ENCODE measurements at regions not wholly inside any gene's neighbourhood (a gene's known extent, or its start where the extent isn't known, plus 50 kb on each side); places are given as distances from the start of the nearest gene placed in this dataset.

- DNase-seq (no peak), ATAC-seq (ENCODE audit: poor library complexity) (no peak)
- intact Hi-C loops (cut with DNase I): no loop called here
These were observed 779.5 kb upstream of the MDGA2 start for GRCh38 chr14:48454887-48455286.

GRCh38 chr14:48452437-48452995 is 777.1 kb upstream of the MDGA2 start:
- DNase-seq: no peak
- no peak for ATAC-seq (ENCODE audit: poor library complexity)
- intact Hi-C loops (cut with DNase I): no loop called here

GRCh38 chr14:48435221-48435620 is 759.8 kb upstream of the MDGA2 start:
- DNase-seq (no peak), ATAC-seq (ENCODE audit: poor library complexity) (no peak)
- intact Hi-C loops (cut with DNase I): no loop called here

GRCh38 chr14:48430805-48431204 is 755.4 kb upstream of the MDGA2 start:
- DNase-seq (no peak), ATAC-seq (ENCODE audit: poor library complexity) (no peak)
- intact Hi-C loops (cut with DNase I): no loop called here

GRCh38 chr14:48429512-48429911 is 754.1 kb upstream of the MDGA2 start:
- no peak for ATAC-seq (ENCODE audit: poor library complexity)

GRCh38 chr14:48417715-48418500 is 742.5 kb upstream of the MDGA2 start:
- intact Hi-C loops (cut with DNase I): no loop called here
- DNase-seq (no peak), ATAC-seq (ENCODE audit: poor library complexity) (no peak)

More at GRCh38 chr14:48429512-48429911, 754.1 kb upstream of the MDGA2 start:
- DNase-seq: no peak
- intact Hi-C loops (cut with DNase I): no loop called here

- ATAC-seq (ENCODE audit: poor library complexity) (no peak), DNase-seq (no peak)
- intact Hi-C loops (cut with DNase I): no loop called here
These were observed 725.9 kb upstream of the MDGA2 start for GRCh38 chr14:48401321-48401720.

GRCh38 chr14:48398675-48399282 is 723.4 kb upstream of the MDGA2 start:
- no peak for DNase-seq
- intact Hi-C loops (cut with DNase I): no loop called here
- no peak for ATAC-seq (ENCODE audit: poor library complexity)

- intact Hi-C loops (cut with DNase I): no loop called here
- ATAC-seq (ENCODE audit: poor library complexity) (no peak), DNase-seq (no peak)
These were observed 716.3 kb upstream of the MDGA2 start for GRCh38 chr14:48391661-48392060.

- DNase-seq (no peak), ATAC-seq (ENCODE audit: poor library complexity) (no peak)
- intact Hi-C loops (cut with DNase I): no loop called here
These were observed 714.9 kb upstream of the MDGA2 start for GRCh38 chr14:48390346-48390745.

GRCh38 chr14:48384821-48385220 is 709.4 kb upstream of the MDGA2 start:
- intact Hi-C loops (cut with DNase I): no loop called here
- ATAC-seq (ENCODE audit: poor library complexity): no peak
- DNase-seq: no peak

- no peak for DNase-seq
- no peak for ATAC-seq (ENCODE audit: poor library complexity)
- intact Hi-C loops (cut with DNase I): no loop called here
These were observed 707.6 kb upstream of the MDGA2 start for GRCh38 chr14:48382961-48383360.

GRCh38 chr14:48378541-48378940 is 703.1 kb upstream of the MDGA2 start:
- intact Hi-C loops (cut with DNase I): no loop called here
- ATAC-seq (ENCODE audit: poor library complexity): no peak
- no peak for DNase-seq

GRCh38 chr14:48373981-48374380 is 698.6 kb upstream of the MDGA2 start:
- no peak for DNase-seq
- intact Hi-C loops (cut with DNase I): no loop called here
- no peak for ATAC-seq (ENCODE audit: poor library complexity)

- intact Hi-C loops (cut with DNase I): no loop called here
- DNase-seq (no peak), ATAC-seq (ENCODE audit: poor library complexity) (no peak)
These were observed 675.6 kb upstream of the MDGA2 start for GRCh38 chr14:48350971-48351370.

- intact Hi-C loops (cut with DNase I): no loop called here
- no peak for DNase-seq
- ATAC-seq (ENCODE audit: poor library complexity): no peak
These were observed 674.3 kb upstream of the MDGA2 start for GRCh38 chr14:48349689-48350088.

GRCh38 chr14:48341069-48341468 is 665.7 kb upstream of the MDGA2 start:
- no peak for ATAC-seq (ENCODE audit: poor library complexity)
- intact Hi-C loops (cut with DNase I): no loop called here

GRCh38 chr14:48333221-48333920 is 658.0 kb upstream of the MDGA2 start:
- ATAC-seq (ENCODE audit: poor library complexity) (no peak), DNase-seq (no peak)
- intact Hi-C loops (cut with DNase I): no loop called here

More at GRCh38 chr14:48341069-48341468, 665.7 kb upstream of the MDGA2 start:
- DNase-seq: no peak

- ATAC-seq (ENCODE audit: poor library complexity) (no peak), DNase-seq (no peak)
- intact Hi-C loops (cut with DNase I): no loop called here
These were observed 656.0 kb upstream of the MDGA2 start for GRCh38 chr14:48331421-48331820.

GRCh38 chr14:48325486-48325885 is 650.1 kb upstream of the MDGA2 start:
- ATAC-seq (ENCODE audit: poor library complexity) (no peak), DNase-seq (no peak)
- intact Hi-C loops (cut with DNase I): no loop called here
